H9 (cell line): ENCODE measurements at regions not wholly inside any gene's neighbourhood (a gene's known extent, or its start where the extent isn't known, plus 50 kb on each side); places are given as distances from the start of the nearest gene placed in this dataset.

Source experiments
- DNase-seq: peaks from one replicate; pipeline ENCODE4 v3.0.0-alpha.2; 2017
- H2AFZ ChIP-seq: one replicate; pipeline ENCODE4 v1.6.1; 2013; ENCODE audit warnings: mild to moderate bottlenecking, low read length, control low read depth, moderate library complexity
- H2AK5ac ChIP-seq: 2 replicates; pipeline ENCODE4 v1.6.1; 2013; ENCODE audit warnings: low read length, control low read depth, mixed read lengths; ENCODE audit not compliant: insufficient read length
- H2BK120ac ChIP-seq: one replicate; pipeline ENCODE4 v1.6.1; 2013; ENCODE audit warnings: low read depth, mild to moderate bottlenecking, low read length, control low read depth, inconsistent platforms; ENCODE audit not compliant: poor library complexity, severe bottlenecking
- H2BK12ac ChIP-seq: 2 replicates; pipeline ENCODE4 v1.6.1; 2013; ENCODE audit warnings: low read length, control low read depth, mixed read lengths, low read depth; ENCODE audit not compliant: insufficient read length
- H2BK15ac ChIP-seq: 2 replicates; pipeline ENCODE4 v1.6.1; 2013; ENCODE audit warnings: low read depth, low read length, control low read depth
- H2BK20ac ChIP-seq: one replicate; pipeline ENCODE4 v1.6.1; 2013; ENCODE audit warnings: low read depth, mild to moderate bottlenecking, low read length, control low read depth, inconsistent platforms; ENCODE audit not compliant: poor library complexity, severe bottlenecking
- H2BK5ac ChIP-seq: 2 replicates; pipeline ENCODE4 v1.6.1; 2013; ENCODE audit warnings: low read length, control low read depth, mixed read lengths; ENCODE audit not compliant: insufficient read length
- H3K14ac ChIP-seq: 2 replicates; pipeline ENCODE4 v1.6.1; 2013; ENCODE audit warnings: low read length, control low read depth; ENCODE audit not compliant: insufficient read depth
- H3K18ac ChIP-seq: 2 replicates; pipeline ENCODE4 v1.6.1; 2013; ENCODE audit warnings: low read depth, mild to moderate bottlenecking, mixed read lengths, low read length, control low read depth; ENCODE audit not compliant: insufficient read length
- H3K23ac ChIP-seq: 2 replicates; pipeline ENCODE4 v1.6.1; 2013; ENCODE audit warnings: low read length, control low read depth, mixed read lengths, low read depth; ENCODE audit not compliant: insufficient read length
- H3K23me2 ChIP-seq: 2 replicates; pipeline ENCODE4 v1.6.1; 2013; ENCODE audit warnings: low read depth, mild to moderate bottlenecking, mixed read lengths, low read length, control low read depth; ENCODE audit not compliant: insufficient read length, poor library complexity, severe bottlenecking
- H3K27ac ChIP-seq: 2 replicates; pipeline ENCODE4 v1.5.1; 2013; ENCODE audit warnings: low read length, control low read depth, mixed read lengths, low read depth; ENCODE audit not compliant: insufficient read length
- H3K27me3 ChIP-seq: 2 replicates; pipeline ENCODE4 v1.6.1; 2013; ENCODE audit warnings: low read length, control low read depth, inconsistent platforms; ENCODE audit not compliant: insufficient read depth
- H3K4ac ChIP-seq: 2 replicates; pipeline ENCODE4 v1.6.1; 2013; ENCODE audit warnings: low read depth, mild to moderate bottlenecking, control low read depth, inconsistent platforms, low read length, moderate library complexity
- H3K4me1 ChIP-seq: 2 replicates; pipeline ENCODE4 v1.6.1; 2013; ENCODE audit warnings: low read length, control low read depth, inconsistent platforms; ENCODE audit not compliant: insufficient read depth
- H3K4me2 ChIP-seq: 2 replicates; pipeline ENCODE4 v1.6.1; 2013; ENCODE audit warnings: low read length, control low read depth, mixed read lengths; ENCODE audit not compliant: insufficient read length, insufficient read depth
- H3K56ac ChIP-seq: 2 replicates; pipeline ENCODE4 v1.6.1; 2013; ENCODE audit warnings: low read depth, mild to moderate bottlenecking, mixed read lengths, low read length, control low read depth; ENCODE audit not compliant: insufficient read length
- H3K79me1 ChIP-seq: 2 replicates; pipeline ENCODE4 v1.6.1; 2013; ENCODE audit warnings: low read depth, mild to moderate bottlenecking, moderate library complexity, low read length, control low read depth, inconsistent platforms; ENCODE audit not compliant: insufficient read depth, poor library complexity, severe bottlenecking
- H3K79me2 ChIP-seq: 2 replicates; pipeline ENCODE4 v1.6.1; 2013; ENCODE audit warnings: low read length, control low read depth, inconsistent platforms; ENCODE audit not compliant: insufficient read depth
- H3K9ac ChIP-seq: 2 replicates; pipeline ENCODE4 v1.6.1; 2013; ENCODE audit warnings: low read length, control low read depth, mixed read lengths; ENCODE audit not compliant: insufficient read length; ENCODE audit errors: extremely low read depth
- H3K9me3 ChIP-seq: one replicate; pipeline ENCODE4 v1.6.1; 2013; ENCODE audit warnings: low read depth, low read length, inconsistent platforms; ENCODE audit not compliant: control insufficient read depth
- H3T11ph ChIP-seq: one replicate; pipeline ENCODE4 v1.6.1; 2013; ENCODE audit warnings: mild to moderate bottlenecking, low read length, control low read depth, inconsistent platforms
- H4K20me1 ChIP-seq: one replicate; pipeline ENCODE4 v1.6.1; 2013; ENCODE audit not compliant: control insufficient read depth, insufficient read length, insufficient read depth
- H4K5ac ChIP-seq: 2 replicates; pipeline ENCODE4 v1.6.1; 2013; ENCODE audit warnings: low read depth, mild to moderate bottlenecking, mixed read lengths, low read length, control low read depth; ENCODE audit not compliant: insufficient read length
- H4K8ac ChIP-seq: replicated peaks from 2 replicates; pipeline ENCODE4 v1.6.1; 2013; ENCODE audit warnings: low read length, control low read depth, mixed read lengths, low read depth; ENCODE audit not compliant: insufficient read length
- H4K91ac ChIP-seq: 2 replicates; pipeline ENCODE4 v1.6.1; 2013; ENCODE audit warnings: low read depth, mild to moderate bottlenecking, moderate library complexity, mixed read lengths, low read length, control low read depth; ENCODE audit not compliant: insufficient read length
- H3K27ac Mint-ChIP-seq, 3 experiments: 2 replicates in 2 of 3; 3 replicates in 1 of 3; pipeline ENCODE4 v1.8.0; 2020 to 2021; ENCODE audit warnings: mixed read lengths in 3 of 3, mild to moderate bottlenecking in 1 of 3, moderate library complexity in 1 of 3
- H3K27me3 Mint-ChIP-seq: 2 replicates; pipeline ENCODE4 v1.8.0; 2021; ENCODE audit warnings: low read depth, mild to moderate bottlenecking, moderate library complexity, mixed read lengths
- H3K36me3 Mint-ChIP-seq, 3 experiments: 2 replicates in 2 of 3; 3 replicates in 1 of 3; pipeline ENCODE4 v1.8.0; 2020 to 2021; ENCODE audit warnings: low read depth in 3 of 3, mixed read lengths in 3 of 3; ENCODE audit not compliant: insufficient read depth in 1 of 3
- H3K4me1 Mint-ChIP-seq, 2 experiments: 2 replicates each; pipeline ENCODE4 v1.8.0; 2020; ENCODE audit warnings: mixed read lengths in 2 of 2
- H3K4me3 Mint-ChIP-seq, 2 experiments: 2 replicates in 1 of 2; 3 replicates in 1 of 2; pipeline ENCODE4 v1.8.0; 2020 to 2021; ENCODE audit warnings: mild to moderate bottlenecking in 2 of 2, mixed read lengths in 2 of 2, moderate library complexity in 1 of 2
- H3K9me3 Mint-ChIP-seq, 2 experiments: 2 replicates in 1 of 2; 3 replicates in 1 of 2; pipeline ENCODE4 v1.8.0; 2020; ENCODE audit warnings: mild to moderate bottlenecking in 2 of 2, mixed read lengths in 2 of 2, moderate library complexity in 1 of 2
- CTCF ChIP-seq: fragments of 200-600 bp; sonication (generic); conservative IDR thresholded peaks from 3 replicates; pipeline ENCODE4 v1.8.0; 2021; ENCODE audit warnings: antibody characterized with exemption, mild to moderate bottlenecking
- WGBS: extraction: QIAGEN DNeasy Blood & Tissue Kit; methylation state at CpG from one replicate; pipeline ENCODE4 v1.1.7; 2013; ENCODE audit warnings: missing lambda C conversion rate, low lambda C conversion rate, mixed read lengths; ENCODE audit not compliant: insufficient read length; ENCODE audit errors: extremely low coverage; 5-methylcytosine and 5-hydroxymethylcytosine counted together

GRCh38 chr10:3698312-3698711, 86.7 kb downstream of the KLF6 start:
- Histone ChIP-seq H3K18ac (no peak overlapping the region), H2BK15ac (no peak overlapping the region), H4K20me1 (no peaks in the 10 kb centered on the region), H3K79me2 (no peaks in the 10 kb centered on the region), H2BK5ac (no peak overlapping the region), H3K14ac (no peak overlapping the region), H3K79me1 (no peaks in the 10 kb centered on the region), H3K56ac (no peak overlapping the region), H2BK120ac (no peak overlapping the region), H3K27me3 (no peaks in the 10 kb centered on the region), H4K5ac (no peak overlapping the region), H3T11ph (no peak overlapping the region), H3K4me1 (peaks cover 5% of the 10 kb centered on the region; the same call in 1 of the 2 replicates), H3K9ac (no peak overlapping the region), H3K4ac (no peak overlapping the region), H4K8ac (no peak overlapping the region), H2AFZ (no peak overlapping the region), H3K23me2 (no peaks in the 10 kb centered on the region), H3K23ac (no peak overlapping the region), H2BK12ac (no peak overlapping the region), H3K27ac (no peak overlapping the region), H4K91ac (no peak overlapping the region), H2AK5ac (no peak overlapping the region), H3K9me3 (no peaks in the 10 kb centered on the region), H2BK20ac (no peak overlapping the region), H3K4me2 (no peak overlapping the region)
- Mint-ChIP-seq H3K36me3 (peaks cover 0 to 2% (median 0%) of the 10 kb centered on the region in 3 experiments; a peak in 2 of 7 replicates), H3K27me3 (no peaks in the 10 kb centered on the region; the same call in 1 of the 2 replicates), H3K4me3 (no peak overlapping the region), H3K27ac (no peak overlapping the region), H3K9me3 (0 out of 5 replicates have a peak, but pooled peaks cover 0 to 4% of the 10 kb centered on the region in 2 experiments), H3K4me1 (peaks cover 38% of the 10 kb centered on the region in 2 experiments)
- DNase-seq: no peak
- no CpG with 5 or more reads among the region's 1 CpG for WGBS
- TF ChIP-seq CTCF: no peak
